RWPE2 (cell line): ENCODE measurements at regions not wholly inside any gene's neighbourhood (a gene's known extent, or its start where the extent isn't known, plus 50 kb on each side); places are given as distances from the start of the nearest gene placed in this dataset.

ENCODE experiments used
- ATAC-seq: fragments of 200-7000 bp; cut with Tn5 transposase; 3 replicates; pipeline ENCODE4 v1.9.1; 2021; ENCODE audit warnings: low read depth
- DNase-seq: peaks from one replicate; pipeline ENCODE4 v3.0.0-alpha.2; 2020; ENCODE audit warnings: low spot score
- H3K27ac ChIP-seq: fragments of 450-650 bp; 2 replicates; pipeline ENCODE4 v1.5.1; 2017; ENCODE audit warnings: mild to moderate bottlenecking; ENCODE audit not compliant: poor library complexity, severe bottlenecking
- H3K27me3 ChIP-seq: fragments of 250-450 bp; sonication (Bioruptor Pico); 2 replicates; pipeline ENCODE4 v1.5.1; 2021; ENCODE audit warnings: mild to moderate bottlenecking, moderate library complexity; ENCODE audit not compliant: insufficient read depth, poor library complexity, severe bottlenecking
- H3K36me3 ChIP-seq: fragments of 250-450 bp; sonication (Bioruptor Pico); 2 replicates; pipeline ENCODE4 v1.5.1; 2020; ENCODE audit warnings: low read depth, mild to moderate bottlenecking, moderate library complexity
- H3K4me1 ChIP-seq: fragments of 250-450 bp; sonication (Bioruptor Pico); 2 replicates; pipeline ENCODE4 v1.5.1; 2021; ENCODE audit warnings: mild to moderate bottlenecking, moderate library complexity; ENCODE audit not compliant: insufficient read depth, poor library complexity, severe bottlenecking
- H3K4me3 ChIP-seq: fragments of 250-450 bp; sonication (Bioruptor Pico); 2 replicates; pipeline ENCODE4 v1.5.1; 2021; ENCODE audit warnings: mild to moderate bottlenecking, moderate library complexity; ENCODE audit not compliant: severe bottlenecking
- H3K9me3 ChIP-seq: fragments of 250-450 bp; sonication (Bioruptor Pico); 2 replicates; pipeline ENCODE4 v1.5.1; 2021; ENCODE audit warnings: mild to moderate bottlenecking, moderate library complexity; ENCODE audit not compliant: severe bottlenecking
- CTCF ChIP-seq: fragments of 450-650 bp; IDR thresholded peaks from one replicate; pipeline ENCODE4 v1.5.1; 2017; ENCODE audit warnings: mild to moderate bottlenecking, moderate library complexity; ENCODE audit not compliant: poor library complexity, severe bottlenecking

GRCh38 chr3:168512802-168513201 lies 417.1 kb upstream of the GOLIM4 start:
- ATAC-seq (no peak), DNase-seq (no peak)
- Histone ChIP-seq H3K4me1 (no peaks in the 10 kb centered on the region), H3K4me3 (no peak overlapping the region), H3K27me3 (no peaks in the 10 kb centered on the region), H3K27ac (no peak overlapping the region), H3K9me3 (no peaks in the 10 kb centered on the region), H3K36me3 (no peaks in the 10 kb centered on the region)
- TF ChIP-seq CTCF = no peak

GRCh38 chr3:168511428-168512014 lies 415.8 kb upstream of the GOLIM4 start:
- H3K27ac ChIP-seq = no peak overlapping the region
- TF ChIP-seq CTCF = peak; percentile 41
- DNase-seq (no peak), ATAC-seq (no peak)
- no peaks in the 10 kb centered on the region for H3K9me3 ChIP-seq
- H3K27me3 ChIP-seq = no peaks in the 10 kb centered on the region
- H3K4me3 ChIP-seq = no peak overlapping the region
- no peaks in the 10 kb centered on the region for H3K36me3 ChIP-seq
- H3K4me1 ChIP-seq = no peaks in the 10 kb centered on the region

GRCh38 chr3:168506589-168506988 lies 410.9 kb upstream of the GOLIM4 start:
- Histone ChIP-seq H3K4me3 (no peak overlapping the region), H3K27me3 (peaks cover 3% of the 10 kb centered on the region), H3K27ac (no peak overlapping the region), H3K36me3 (no peaks in the 10 kb centered on the region), H3K9me3 (no peaks in the 10 kb centered on the region), H3K4me1 (no peaks in the 10 kb centered on the region)
- ATAC-seq = no peak
- TF ChIP-seq CTCF = no peak
- DNase-seq = no peak

GRCh38 chr3:168501570-168501969 lies 405.8 kb upstream of the GOLIM4 start:
- Histone ChIP-seq H3K27me3 (peaks cover 3% of the 10 kb centered on the region), H3K9me3 (no peaks in the 10 kb centered on the region), H3K36me3 (no peaks in the 10 kb centered on the region), H3K4me3 (no peak overlapping the region), H3K4me1 (no peaks in the 10 kb centered on the region), H3K27ac (no peak overlapping the region)
- DNase-seq (no peak), ATAC-seq (no peak)
- no peak for TF ChIP-seq CTCF

- Histone ChIP-seq H3K27me3 (no peaks in the 10 kb centered on the region), H3K9me3 (no peaks in the 10 kb centered on the region), H3K27ac (no peak overlapping the region), H3K4me1 (no peaks in the 10 kb centered on the region), H3K36me3 (no peaks in the 10 kb centered on the region), H3K4me3 (no peak overlapping the region)
- DNase-seq = no peak
- no peak for ATAC-seq
- no peak for TF ChIP-seq CTCF
Observed at GRCh38 chr3:168498194-168498593, 402.5 kb upstream of the GOLIM4 start.
